ENCODE measurements at regions not wholly inside any gene's neighbourhood (a gene's known extent, or its start where the extent isn't known, plus 50 kb on each side); places are given as distances from the start of the nearest gene placed in this dataset.
"Not testable (repeated sequence)": the region's sequence is repeated elsewhere in the genome, so short reads cannot be mapped to it uniquely, and the experiment has no call there.

- Histone ChIP-seq H3K27me3 (ENCODE audit: control insufficient read depth, insufficient read depth, low read length) (no peaks in the 10 kb centered on the region), H3K27ac (ENCODE audit: low read length) (no peak overlapping the region), H3K9me3 (ENCODE audit: control insufficient read depth, insufficient read depth, low read length) (peaks cover 12% of the 10 kb centered on the region), H3K36me3 (ENCODE audit: control insufficient read depth, insufficient read depth, low read length) (no peaks in the 10 kb centered on the region), H3K4me1 (ENCODE audit: control insufficient read depth, insufficient read depth, low read length) (no peaks in the 10 kb centered on the region), H3K4me3 (ENCODE audit: low read length) (no peak overlapping the region)
- Mint-ChIP-seq H3K4me1 (no peaks in the 10 kb centered on the region), H3K27ac (no peak overlapping the region), H3K36me3 (no peaks in the 10 kb centered on the region), H3K9me3 (peaks cover 6 to 30% of the 10 kb centered on the region in 2 donors), H3K27me3 (ENCODE audit: low read depth in 2 of 2) (no peaks in the 10 kb centered on the region), H3K4me3 (no peak overlapping the region)
- 94% methylated on average over 11 of the region's 11 CpGs for WGBS (ENCODE audit: insufficient coverage)
- no peak for TF ChIP-seq CTCF (IDR thresholded peaks at IDR 0.05)
- ATAC-seq, result no peak
- intact Hi-C loops (cut with micrococcal nuclease), result no loop called here
- DNase-seq, result no peak
Observed at GRCh38 chr12:58695263-58695662, 225.0 kb downstream of the LRIG3 start.

- Mint-ChIP-seq H3K36me3 (no peaks in the 10 kb centered on the region), H3K9me3 (peaks cover 7 to 18% of the 10 kb centered on the region in 2 donors), H3K4me3 (no peak overlapping the region), H3K4me1 (no peaks in the 10 kb centered on the region), H3K27me3 (ENCODE audit: low read depth in 2 of 2) (no peaks in the 10 kb centered on the region), H3K27ac (no peak overlapping the region)
- Histone ChIP-seq H3K27ac (ENCODE audit: low read length) (no peak overlapping the region), H3K9me3 (ENCODE audit: control insufficient read depth, insufficient read depth, low read length) (no peaks in the 10 kb centered on the region), H3K4me1 (ENCODE audit: control insufficient read depth, insufficient read depth, low read length) (no peaks in the 10 kb centered on the region), H3K4me3 (ENCODE audit: low read length) (no peak overlapping the region), H3K27me3 (ENCODE audit: control insufficient read depth, insufficient read depth, low read length) (no peaks in the 10 kb centered on the region), H3K36me3 (ENCODE audit: control insufficient read depth, insufficient read depth, low read length) (no peaks in the 10 kb centered on the region)
- WGBS (ENCODE audit: insufficient coverage), result 84% methylated on average over 8 of the region's 8 CpGs
- ATAC-seq (no peak), DNase-seq (no peak)
- no peak for TF ChIP-seq CTCF (IDR thresholded peaks at IDR 0.05)
- intact Hi-C loops (cut with micrococcal nuclease), result no loop called here
Observed at GRCh38 chr12:58701536-58701935, 218.8 kb downstream of the LRIG3 start.

- no peaks in the 10 kb centered on the region for H3K9me3 ChIP-seq (ENCODE audit: control insufficient read depth, insufficient read depth, low read length)
- no peaks in the 10 kb centered on the region for H3K4me1 Mint-ChIP-seq
- H3K36me3 Mint-ChIP-seq, result no peaks in the 10 kb centered on the region
Observed at GRCh38 chr12:58703866-58704265, 216.4 kb downstream of the LRIG3 start.

DNA sequence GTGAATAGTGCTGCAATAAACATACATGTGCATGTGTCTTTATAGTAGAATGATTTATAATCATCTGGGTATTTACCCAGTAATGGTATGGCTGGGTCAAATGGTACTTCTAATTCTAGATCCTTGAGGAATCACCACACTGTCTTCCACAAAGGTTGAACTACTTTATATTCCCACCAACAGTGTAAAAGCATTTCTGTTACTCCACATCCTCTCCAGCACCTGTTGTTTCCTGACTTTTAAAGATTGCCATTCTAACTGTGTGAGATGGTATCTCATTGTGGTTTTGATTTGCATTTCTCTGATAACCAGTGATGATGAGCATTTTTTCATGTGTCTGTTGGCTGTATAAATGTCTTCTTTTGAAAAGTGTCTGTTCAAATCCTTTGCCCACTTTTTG is 215.5 kb downstream of the LRIG3 start:
- peaks cover 14 to 18% of the 10 kb centered on the region in 2 donors for H3K9me3 Mint-ChIP-seq
- H3K27ac Mint-ChIP-seq; DNase-seq; H3K4me1 ChIP-seq (ENCODE audit: control insufficient read depth, insufficient read depth, low read length); H3K4me1 Mint-ChIP-seq; intact Hi-C loops (cut with micrococcal nuclease); ATAC-seq; H3K36me3 ChIP-seq (ENCODE audit: control insufficient read depth, insufficient read depth, low read length); H3K4me3 ChIP-seq (ENCODE audit: low read length); H3K36me3 Mint-ChIP-seq; H3K4me3 Mint-ChIP-seq; H3K27me3 ChIP-seq (ENCODE audit: control insufficient read depth, insufficient read depth, low read length); H3K9me3 ChIP-seq (ENCODE audit: control insufficient read depth, insufficient read depth, low read length); H3K27ac ChIP-seq (ENCODE audit: low read length); H3K27me3 Mint-ChIP-seq (ENCODE audit: low read depth in 2 of 2): not testable (repeated sequence)

More at GRCh38 chr12:58703866-58704265, 216.4 kb downstream of the LRIG3 start:
- no peaks in the 10 kb centered on the region for H3K36me3 ChIP-seq (ENCODE audit: control insufficient read depth, insufficient read depth, low read length)
- H3K4me3 ChIP-seq (ENCODE audit: low read length), result no peak overlapping the region
- intact Hi-C loops (cut with micrococcal nuclease), result no loop called here
- DNase-seq (no peak), ATAC-seq (no peak)
- H3K27ac Mint-ChIP-seq, result no peak overlapping the region
- peaks cover 13 to 15% of the 10 kb centered on the region in 2 donors for H3K9me3 Mint-ChIP-seq
- no peaks in the 10 kb centered on the region for H3K27me3 Mint-ChIP-seq (ENCODE audit: low read depth in 2 of 2)
- no peaks in the 10 kb centered on the region for H3K4me1 ChIP-seq (ENCODE audit: control insufficient read depth, insufficient read depth, low read length)
- H3K27ac ChIP-seq (ENCODE audit: low read length), result no peak overlapping the region
- H3K4me3 Mint-ChIP-seq, result no peak overlapping the region
- no peaks in the 10 kb centered on the region for H3K27me3 ChIP-seq (ENCODE audit: control insufficient read depth, insufficient read depth, low read length)
- 92% methylated on average over 1 of the region's 3 CpGs for WGBS (ENCODE audit: insufficient coverage)
- TF ChIP-seq CTCF (IDR thresholded peaks at IDR 0.05), result no peak

Measured in natural killer cell (primary cell).